OCI-LY7 (cell line): ENCODE measurements at regions not wholly inside any gene's neighbourhood (a gene's known extent, or its start where the extent isn't known, plus 50 kb on each side); places are given as distances from the start of the nearest gene placed in this dataset.

Experiments used
- BruUV-seq: library from RNA; stranded (reverse); fragments of 400-500 nt; replicated peaks from 2 replicates; lab custom pipeline; 2021; lab: Mats Ljungman, UMichigan
- CTCF ChIA-PET: fragments of 300-600 bp; sonication (Branson Sonifier 250); formaldehyde crosslinking; loops from one replicate; lab custom pipeline; 2022; ENCODE audit warnings: antibody characterized with exemption; ENCODE audit not compliant: unreplicated experiment; lab: Charles Lee
- POLR2A ChIA-PET: fragments of 300-600 bp; sonication (Branson Sonifier 250); formaldehyde crosslinking; loops from one replicate; lab custom pipeline; 2022; ENCODE audit warnings: antibody characterized with exemption; lab: Charles Lee
- DNase-seq: peaks from one replicate; pipeline ENCODE4 v3.0.0-alpha.2; 2015; ENCODE audit warnings: low spot score
- H2AFZ ChIP-seq: fragments of 200-600 bp; sonication (generic), shearing (Covaris generic); 2 replicates; pipeline ENCODE4 v1.6.1; 2014; ENCODE audit warnings: mild to moderate bottlenecking, antibody characterized with exemption, low read length, moderate library complexity
- H3K27ac ChIP-seq: fragments of 200-600 bp; sonication (generic); 2 replicates; pipeline ENCODE4 v1.5.1; 2014; ENCODE audit warnings: mixed run types, low read depth, mild to moderate bottlenecking, moderate library complexity, low read length, inconsistent platforms; ENCODE audit not compliant: poor library complexity, severe bottlenecking
- H3K36me3 ChIP-seq: fragments of 200-600 bp; sonication (generic); 2 replicates; pipeline ENCODE4 v1.6.1; 2014; ENCODE audit warnings: mild to moderate bottlenecking, antibody characterized with exemption, low read length, moderate library complexity, mixed read lengths; ENCODE audit not compliant: insufficient read depth
- H3K4me1 ChIP-seq: fragments of 200-600 bp; sonication (generic); 2 replicates; pipeline ENCODE4 v1.5.1; 2014; ENCODE audit warnings: mild to moderate bottlenecking, low read length; ENCODE audit not compliant: insufficient read depth, poor library complexity, severe bottlenecking
- H3K4me2 ChIP-seq: fragments of 200-600 bp; sonication (generic); 2 replicates; pipeline ENCODE4 v1.6.1; 2014; ENCODE audit warnings: mild to moderate bottlenecking, low read length
- H3K4me3 ChIP-seq: fragments of 200-600 bp; sonication (generic); 2 replicates; pipeline ENCODE4 v1.5.1; 2014; ENCODE audit warnings: mild to moderate bottlenecking, low read depth, low read length; ENCODE audit not compliant: poor library complexity, severe bottlenecking
- H3K79me2 ChIP-seq: fragments of 200-600 bp; sonication (generic); 2 replicates; pipeline ENCODE4 v1.6.1; 2016; ENCODE audit warnings: low read depth, mild to moderate bottlenecking, low read length, moderate library complexity, mixed read lengths; ENCODE audit not compliant: insufficient read depth
- H3K9me2 ChIP-seq: fragments of 200-600 bp; sonication (generic); 2 replicates; pipeline ENCODE4 v1.6.1; 2016; ENCODE audit warnings: mild to moderate bottlenecking, low read length, mixed read lengths; ENCODE audit not compliant: insufficient read depth
- H3K9me3 ChIP-seq: fragments of 200-600 bp; sonication (generic); 2 replicates; pipeline ENCODE4 v1.6.1; 2014; ENCODE audit warnings: mild to moderate bottlenecking, mixed run types, low read length, mixed read lengths
- H4K20me1 ChIP-seq: fragments of 200-600 bp; sonication (generic); 2 replicates; pipeline ENCODE4 v1.6.1; 2014; ENCODE audit warnings: mild to moderate bottlenecking, antibody characterized with exemption, low read length, moderate library complexity, mixed read lengths; ENCODE audit not compliant: insufficient read depth
- EZH2phosphoT487 ChIP-seq: fragments of 200-600 bp; sonication (generic); IDR thresholded peaks from 2 replicates; pipeline ENCODE4 v1.6.1; 2018; ENCODE audit warnings: low read depth, borderline replicate concordance, mild to moderate bottlenecking, mixed run types, antibody characterized with exemption, low read length, moderate library complexity, mixed read lengths
- intact Hi-C: fragments of 100-400 bp; cut with micrococcal nuclease; formaldehyde crosslinking; loops from one replicate; pipeline ENCODE4 v1.10.0; 2022; ENCODE audit not compliant: unreplicated experiment
- TF ChIP-seq, protein P1 (sequence below): fragments of 200-600 bp; sonication (generic); conservative IDR thresholded peaks from 2 replicates; pipeline ENCODE4 v1.5.1; 2014; ENCODE audit warnings: mild to moderate bottlenecking, antibody characterized with exemption, low read length, moderate library complexity, mixed read lengths

DNA sequence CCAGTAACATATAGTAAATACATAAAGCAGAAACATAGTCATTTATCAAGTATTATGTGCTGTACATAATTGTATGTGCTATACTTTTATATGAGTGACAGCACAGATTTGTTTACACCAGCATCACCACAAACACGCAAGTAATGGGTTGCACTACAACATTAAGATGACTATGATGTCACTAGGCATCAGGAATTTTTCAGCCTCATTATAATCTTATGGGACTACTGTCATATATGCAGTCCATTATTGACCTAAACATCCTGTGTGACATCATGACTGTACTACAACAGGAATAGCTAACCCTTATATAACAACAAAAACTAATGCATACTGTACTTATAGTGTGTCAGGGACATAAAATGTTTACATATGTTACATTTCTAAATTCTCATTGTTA lies 50.2 kb upstream of the IZUMO1R start:
- DNase-seq = no peak
- Histone ChIP-seq H3K4me2 (no peak overlapping the region), H3K4me1 (no peaks in the 10 kb centered on the region), H3K9me3 (no peaks in the 10 kb centered on the region), H3K79me2 (no peaks in the 10 kb centered on the region), H3K4me3 (no peak overlapping the region), H3K27ac (no peak overlapping the region), H3K36me3 (no peaks in the 10 kb centered on the region), H2AFZ (no peak overlapping the region), H4K20me1 (no peaks in the 10 kb centered on the region), H3K9me2 (no peaks in the 10 kb centered on the region)
- CTCF ChIA-PET = no interaction called here
- intact Hi-C loops = no loop called here
- BruUV-seq = no TSS peak
- TF ChIP-seq, protein P1, sequence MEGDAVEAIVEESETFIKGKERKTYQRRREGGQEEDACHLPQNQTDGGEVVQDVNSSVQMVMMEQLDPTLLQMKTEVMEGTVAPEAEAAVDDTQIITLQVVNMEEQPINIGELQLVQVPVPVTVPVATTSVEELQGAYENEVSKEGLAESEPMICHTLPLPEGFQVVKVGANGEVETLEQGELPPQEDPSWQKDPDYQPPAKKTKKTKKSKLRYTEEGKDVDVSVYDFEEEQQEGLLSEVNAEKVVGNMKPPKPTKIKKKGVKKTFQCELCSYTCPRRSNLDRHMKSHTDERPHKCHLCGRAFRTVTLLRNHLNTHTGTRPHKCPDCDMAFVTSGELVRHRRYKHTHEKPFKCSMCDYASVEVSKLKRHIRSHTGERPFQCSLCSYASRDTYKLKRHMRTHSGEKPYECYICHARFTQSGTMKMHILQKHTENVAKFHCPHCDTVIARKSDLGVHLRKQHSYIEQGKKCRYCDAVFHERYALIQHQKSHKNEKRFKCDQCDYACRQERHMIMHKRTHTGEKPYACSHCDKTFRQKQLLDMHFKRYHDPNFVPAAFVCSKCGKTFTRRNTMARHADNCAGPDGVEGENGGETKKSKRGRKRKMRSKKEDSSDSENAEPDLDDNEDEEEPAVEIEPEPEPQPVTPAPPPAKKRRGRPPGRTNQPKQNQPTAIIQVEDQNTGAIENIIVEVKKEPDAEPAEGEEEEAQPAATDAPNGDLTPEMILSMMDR = no peak
- no peak for TF ChIP-seq EZH2phosphoT487
- POLR2A ChIA-PET = no interaction called here
